ENCODE measurements at regions not wholly inside any gene's neighbourhood (a gene's known extent, or its start where the extent isn't known, plus 50 kb on each side); places are given as distances from the start of the nearest gene placed in this dataset.
A peak's percentile ranks its signal among the peaks of the same experiment; 100 is the strongest.

DNA sequence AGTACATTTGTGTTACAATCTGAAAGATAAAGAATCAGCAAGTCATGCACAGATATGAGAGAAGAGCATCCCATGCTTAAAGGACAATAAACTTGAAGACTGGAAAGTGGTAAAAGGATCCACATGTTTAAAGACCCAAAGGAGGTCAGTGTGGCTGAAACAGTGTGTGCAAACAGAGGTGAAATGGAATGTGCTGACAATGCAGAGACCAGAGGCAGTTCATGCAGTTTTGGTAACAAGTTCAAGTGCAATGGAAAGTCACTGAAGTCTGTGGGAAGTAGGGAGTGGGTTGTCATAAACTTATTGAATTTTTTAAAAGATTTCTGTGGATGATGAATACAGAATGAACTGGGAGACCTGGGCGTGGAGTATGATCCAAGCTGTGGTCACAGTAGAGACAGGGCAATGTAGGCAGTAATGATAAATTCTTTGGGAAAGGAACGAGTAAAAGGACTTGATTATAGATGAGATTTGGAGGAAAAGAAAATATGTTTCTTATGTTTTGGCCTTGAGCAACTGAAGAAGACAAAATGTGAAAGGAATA is 408.0 kb downstream of the HGF start:
- TF ChIP-seq, protein P1, sequence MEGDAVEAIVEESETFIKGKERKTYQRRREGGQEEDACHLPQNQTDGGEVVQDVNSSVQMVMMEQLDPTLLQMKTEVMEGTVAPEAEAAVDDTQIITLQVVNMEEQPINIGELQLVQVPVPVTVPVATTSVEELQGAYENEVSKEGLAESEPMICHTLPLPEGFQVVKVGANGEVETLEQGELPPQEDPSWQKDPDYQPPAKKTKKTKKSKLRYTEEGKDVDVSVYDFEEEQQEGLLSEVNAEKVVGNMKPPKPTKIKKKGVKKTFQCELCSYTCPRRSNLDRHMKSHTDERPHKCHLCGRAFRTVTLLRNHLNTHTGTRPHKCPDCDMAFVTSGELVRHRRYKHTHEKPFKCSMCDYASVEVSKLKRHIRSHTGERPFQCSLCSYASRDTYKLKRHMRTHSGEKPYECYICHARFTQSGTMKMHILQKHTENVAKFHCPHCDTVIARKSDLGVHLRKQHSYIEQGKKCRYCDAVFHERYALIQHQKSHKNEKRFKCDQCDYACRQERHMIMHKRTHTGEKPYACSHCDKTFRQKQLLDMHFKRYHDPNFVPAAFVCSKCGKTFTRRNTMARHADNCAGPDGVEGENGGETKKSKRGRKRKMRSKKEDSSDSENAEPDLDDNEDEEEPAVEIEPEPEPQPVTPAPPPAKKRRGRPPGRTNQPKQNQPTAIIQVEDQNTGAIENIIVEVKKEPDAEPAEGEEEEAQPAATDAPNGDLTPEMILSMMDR (IDR thresholded peaks at IDR 0.05; ENCODE audit: low read depth, low read length): no peak
- no peak overlapping the region for H3K4me3 ChIP-seq (replicated peaks in 1 of 2; ENCODE audit: low read depth in 2 of 2, low read length in 2 of 2)
- no peak for DNase-seq (ENCODE audit: low read depth in 2 of 2)

DNA sequence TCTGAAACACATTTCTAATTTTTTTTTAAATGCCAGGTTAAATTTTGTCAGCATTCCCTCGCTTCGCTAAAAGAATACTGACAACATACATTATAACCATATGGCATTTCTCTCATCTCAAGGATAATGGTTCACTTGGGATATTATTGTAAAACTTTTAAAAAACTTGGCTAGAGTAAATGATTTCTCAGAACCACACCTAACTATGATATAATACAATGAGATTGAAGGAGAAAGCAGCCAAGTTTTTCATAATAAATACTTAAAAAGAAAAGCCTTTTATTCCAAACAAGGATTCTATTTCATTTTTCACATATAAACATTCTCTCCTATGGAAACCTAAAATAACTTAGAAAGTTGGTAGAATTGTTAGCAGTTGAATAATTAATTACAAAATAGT is 413.9 kb downstream of the HGF start:
- H3K4me3 ChIP-seq (replicated peaks in 1 of 2; ENCODE audit: low read depth in 2 of 2, low read length in 2 of 2): no peak overlapping the region
- DNase-seq (ENCODE audit: low read depth in 2 of 2): no peak
- TF ChIP-seq, protein P1 (IDR thresholded peaks at IDR 0.05; ENCODE audit: low read depth, low read length): no peak

DNA sequence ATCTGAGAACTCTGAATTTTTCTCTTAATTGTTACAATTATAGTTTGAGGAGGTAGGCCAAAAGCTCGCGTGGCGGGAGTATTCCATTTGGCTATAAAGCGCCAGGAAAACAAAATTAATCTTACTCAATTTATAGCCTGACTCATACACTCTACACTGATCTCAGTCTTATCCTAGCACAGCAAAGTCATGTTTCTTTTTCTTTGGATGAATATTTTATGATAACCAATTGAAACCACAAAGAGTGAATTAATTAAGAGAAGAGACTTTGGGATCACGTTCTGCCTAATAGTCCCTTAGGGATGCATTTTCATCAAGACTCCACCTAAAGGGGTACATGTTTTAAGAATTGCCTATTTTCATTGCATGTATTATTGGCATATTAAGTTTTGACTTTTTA is 420.8 kb downstream of the HGF start:
- TF ChIP-seq, protein P1 (IDR thresholded peaks at IDR 0.05; ENCODE audit: low read depth, low read length): no peak

DNA sequence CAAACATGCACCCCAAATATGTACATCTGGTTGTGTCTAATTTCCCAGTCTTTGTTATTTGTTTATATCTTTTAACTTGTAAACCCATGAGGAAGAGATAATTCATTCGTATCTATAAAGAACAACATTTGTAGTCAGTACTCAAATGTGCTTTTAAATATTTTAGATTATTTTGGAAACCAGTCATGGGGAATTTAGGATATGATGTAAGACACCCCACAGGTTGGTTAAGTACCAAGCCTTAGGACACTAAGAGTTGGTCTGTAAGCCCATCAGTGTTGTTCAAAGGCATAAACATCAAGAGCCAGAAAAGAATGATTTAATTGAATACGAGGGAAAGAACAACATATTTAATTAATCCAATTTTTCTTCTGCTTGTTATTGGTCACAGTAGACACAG is 421.1 kb upstream of the SEMA3C start:
- TF ChIP-seq, protein P1 (IDR thresholded peaks at IDR 0.05; ENCODE audit: low read depth, low read length): no peak
- peak in 1 of 2 donors; percentile 62 for DNase-seq (ENCODE audit: low read depth in 2 of 2)
- no peak overlapping the region for H3K4me3 ChIP-seq (replicated peaks in 1 of 2; ENCODE audit: low read depth in 2 of 2, low read length in 2 of 2)

More for the DNA sequence above, 420.8 kb downstream of the HGF start:
- no peak for DNase-seq (ENCODE audit: low read depth in 2 of 2)
- no peak overlapping the region for H3K4me3 ChIP-seq (replicated peaks in 1 of 2; ENCODE audit: low read depth in 2 of 2, low read length in 2 of 2)

DNA sequence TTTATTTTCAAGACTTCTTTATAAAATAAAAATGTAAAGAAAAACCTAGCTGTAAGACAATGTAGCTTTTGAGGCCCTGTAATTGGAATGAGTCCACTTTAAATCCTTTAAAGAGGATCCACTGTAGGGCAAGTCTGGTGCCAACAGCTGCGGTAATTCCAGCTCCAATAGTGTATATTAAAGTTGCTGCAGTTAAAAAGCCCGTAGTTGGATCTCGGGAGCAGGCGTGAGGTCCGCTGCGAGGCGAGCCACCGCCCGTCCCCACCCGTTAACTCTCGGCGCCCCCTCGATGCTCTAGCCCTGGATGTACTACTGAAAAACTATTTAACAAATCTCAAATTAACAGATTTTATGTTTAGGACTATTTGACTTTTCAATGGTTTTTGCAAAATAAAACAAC is 414.7 kb upstream of the SEMA3C start:
- TF ChIP-seq, protein P1 (IDR thresholded peaks at IDR 0.05; ENCODE audit: low read depth, low read length): no peak
- H3K4me3 ChIP-seq (replicated peaks in 1 of 2; ENCODE audit: low read depth in 2 of 2, low read length in 2 of 2): no peak overlapping the region
- DNase-seq (ENCODE audit: low read depth in 2 of 2): no peak

DNA sequence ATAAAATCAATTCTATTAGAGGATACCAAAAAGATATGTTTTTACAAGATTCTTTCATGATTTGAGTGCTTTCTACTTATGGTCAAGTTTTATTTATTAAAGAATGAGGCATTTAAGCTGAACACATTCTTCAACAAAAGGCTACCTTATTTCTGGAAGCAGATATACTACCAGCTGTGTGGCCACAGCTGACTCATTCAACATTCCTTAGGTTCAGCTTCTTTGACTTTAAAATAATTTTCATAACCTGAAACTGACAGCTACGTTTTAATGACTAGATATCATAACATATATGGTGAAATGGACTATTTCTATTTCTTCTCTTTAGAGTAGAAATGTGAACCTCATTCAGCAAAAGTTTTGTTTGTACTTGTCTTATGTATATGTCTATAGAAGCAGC is 414.2 kb upstream of the SEMA3C start:
- TF ChIP-seq, protein P1 (IDR thresholded peaks at IDR 0.05; ENCODE audit: low read depth, low read length): no peak
- H3K4me3 ChIP-seq (replicated peaks in 1 of 2; ENCODE audit: low read depth in 2 of 2, low read length in 2 of 2): no peak overlapping the region

More for the DNA sequence above, 414.2 kb upstream of the SEMA3C start:
- peak; percentile 49 to 77 for DNase-seq (ENCODE audit: low read depth in 2 of 2)

All from cardiac fibroblast (primary cell).